AG04450 (cell line): ENCODE measurements at regions not wholly inside any gene's neighbourhood (a gene's known extent, or its start where the extent isn't known, plus 50 kb on each side); places are given as distances from the start of the nearest gene placed in this dataset.
"Not testable (repeated sequence)": the region's sequence is repeated elsewhere in the genome, so short reads cannot be mapped to it uniquely, and the experiment has no call there.

ENCODE experiments used
- CTCF ChIA-PET: fragments of 300-600, 350-600 bp; formaldehyde crosslinking; extraction: SDS; loops from one replicate; lab custom pipeline; 2022; ENCODE audit warnings: antibody characterized with exemption, inconsistent platforms; lab: Charles Lee
- POLR2A ChIA-PET: fragments of 350-600 bp; formaldehyde crosslinking; extraction: SDS; loops from one replicate; lab custom pipeline; 2021; ENCODE audit warnings: antibody characterized with exemption, inconsistent platforms; lab: Yijun Ruan, JAX
- DNase-seq: peaks from one replicate; pipeline ENCODE4 v3.0.0-alpha.2; 2011; ENCODE audit warnings: low read depth, low spot score
- H3K27ac ChIP-seq: one replicate; pipeline ENCODE4 v1.5.1; 2012; ENCODE audit warnings: low read depth, low read length, control low read depth
- H3K27me3 ChIP-seq: one replicate; pipeline ENCODE4 v1.6.0; 2012; ENCODE audit warnings: low read length; ENCODE audit not compliant: control insufficient read depth, insufficient read depth
- H3K4me3 ChIP-seq: 2 replicates; pipeline ENCODE4 v1.5.1; 2011; ENCODE audit warnings: mild to moderate bottlenecking, low read depth, low read length, control low read depth
- H3K9me3 ChIP-seq: 2 replicates; pipeline ENCODE4 v1.5.1; 2012; ENCODE audit warnings: low read length; ENCODE audit not compliant: control insufficient read depth, insufficient read depth
- TF ChIP-seq, protein P1 (sequence below): IDR thresholded peaks from 2 replicates; pipeline ENCODE4 v1.5.1; 2011; ENCODE audit warnings: low read depth, low read length, control low read depth, inconsistent platforms

DNA sequence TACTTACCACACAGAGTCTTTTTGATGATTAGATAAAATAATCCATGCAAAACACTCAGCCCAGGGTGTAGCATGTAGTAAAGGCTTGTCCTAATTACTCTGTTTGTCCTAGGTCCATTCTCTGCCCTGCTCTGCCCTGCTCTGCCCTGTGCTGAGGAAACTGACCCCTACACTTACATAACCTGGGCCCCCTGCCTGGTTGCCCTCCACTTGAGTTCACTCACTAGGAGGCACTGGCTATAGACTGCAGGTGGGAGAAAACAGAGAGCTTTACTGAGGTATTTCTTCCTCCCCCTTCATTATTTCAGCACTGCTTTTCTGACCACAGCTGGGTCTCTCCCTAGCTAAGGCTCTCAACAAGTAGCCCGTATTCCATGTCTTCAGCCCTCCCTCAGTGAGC is 70.9 kb upstream of the TBX18 start:
- ChIA-PET POLR2A (no interaction called here), CTCF (no interaction called here)
- H3K27ac ChIP-seq, result no peak overlapping the region
- no peaks in the 10 kb centered on the region for H3K9me3 ChIP-seq
- no peak overlapping the region for H3K4me3 ChIP-seq
- no peaks in the 10 kb centered on the region for H3K27me3 ChIP-seq
- no peak for DNase-seq
- TF ChIP-seq, protein P1, sequence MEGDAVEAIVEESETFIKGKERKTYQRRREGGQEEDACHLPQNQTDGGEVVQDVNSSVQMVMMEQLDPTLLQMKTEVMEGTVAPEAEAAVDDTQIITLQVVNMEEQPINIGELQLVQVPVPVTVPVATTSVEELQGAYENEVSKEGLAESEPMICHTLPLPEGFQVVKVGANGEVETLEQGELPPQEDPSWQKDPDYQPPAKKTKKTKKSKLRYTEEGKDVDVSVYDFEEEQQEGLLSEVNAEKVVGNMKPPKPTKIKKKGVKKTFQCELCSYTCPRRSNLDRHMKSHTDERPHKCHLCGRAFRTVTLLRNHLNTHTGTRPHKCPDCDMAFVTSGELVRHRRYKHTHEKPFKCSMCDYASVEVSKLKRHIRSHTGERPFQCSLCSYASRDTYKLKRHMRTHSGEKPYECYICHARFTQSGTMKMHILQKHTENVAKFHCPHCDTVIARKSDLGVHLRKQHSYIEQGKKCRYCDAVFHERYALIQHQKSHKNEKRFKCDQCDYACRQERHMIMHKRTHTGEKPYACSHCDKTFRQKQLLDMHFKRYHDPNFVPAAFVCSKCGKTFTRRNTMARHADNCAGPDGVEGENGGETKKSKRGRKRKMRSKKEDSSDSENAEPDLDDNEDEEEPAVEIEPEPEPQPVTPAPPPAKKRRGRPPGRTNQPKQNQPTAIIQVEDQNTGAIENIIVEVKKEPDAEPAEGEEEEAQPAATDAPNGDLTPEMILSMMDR, result no peak

DNA sequence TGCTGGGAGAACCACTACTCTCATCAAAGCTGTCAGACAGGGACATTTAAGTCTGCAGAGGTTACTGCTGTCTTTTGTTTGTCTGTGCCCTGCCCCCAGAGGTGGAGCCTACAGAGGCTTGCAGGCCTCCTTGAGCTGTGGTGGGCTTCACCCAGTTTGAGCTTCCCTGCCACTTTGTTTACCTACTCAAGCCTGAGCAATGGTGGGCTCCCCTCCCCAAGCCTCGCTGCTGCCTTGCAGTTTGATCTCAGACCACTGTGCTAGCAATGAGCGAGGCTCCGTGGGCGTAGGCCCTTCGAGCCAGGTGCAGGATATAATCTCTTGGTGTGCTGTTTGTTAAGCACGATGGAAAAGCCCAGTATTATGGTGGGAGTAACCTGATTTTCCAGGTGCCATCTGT is 67.5 kb upstream of the TBX18 start:
- H3K9me3 ChIP-seq, H3K4me3 ChIP-seq, POLR2A ChIA-PET, CTCF ChIA-PET, H3K27ac ChIP-seq, DNase-seq, H3K27me3 ChIP-seq: not testable (repeated sequence)

DNA sequence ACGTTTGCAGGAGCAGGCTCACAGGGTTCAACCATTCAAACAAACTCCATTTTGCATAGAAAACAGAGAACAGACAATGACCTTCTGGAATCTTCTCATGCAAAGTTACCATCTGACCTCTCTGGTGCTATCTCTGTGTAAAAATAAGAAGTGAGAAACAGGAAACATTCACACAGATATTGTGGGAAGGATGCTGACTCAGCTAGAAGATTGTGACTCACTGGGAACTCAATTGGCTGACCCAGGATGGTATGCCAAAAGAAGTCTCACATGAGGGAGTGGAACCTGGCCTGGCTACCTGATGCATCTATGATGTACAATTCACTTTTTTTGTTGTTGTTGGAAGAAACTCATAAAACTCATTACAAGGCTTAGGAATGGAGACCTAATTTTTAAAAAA is 61.1 kb upstream of the TBX18 start:
- TF ChIP-seq, protein P1, result no peak
- Histone ChIP-seq H3K27me3 (no peaks in the 10 kb centered on the region), H3K9me3 (no peaks in the 10 kb centered on the region), H3K4me3 (no peak overlapping the region), H3K27ac (no peak overlapping the region)
- ChIA-PET POLR2A (no interaction called here), CTCF (no interaction called here)
- DNase-seq, result no peak

DNA sequence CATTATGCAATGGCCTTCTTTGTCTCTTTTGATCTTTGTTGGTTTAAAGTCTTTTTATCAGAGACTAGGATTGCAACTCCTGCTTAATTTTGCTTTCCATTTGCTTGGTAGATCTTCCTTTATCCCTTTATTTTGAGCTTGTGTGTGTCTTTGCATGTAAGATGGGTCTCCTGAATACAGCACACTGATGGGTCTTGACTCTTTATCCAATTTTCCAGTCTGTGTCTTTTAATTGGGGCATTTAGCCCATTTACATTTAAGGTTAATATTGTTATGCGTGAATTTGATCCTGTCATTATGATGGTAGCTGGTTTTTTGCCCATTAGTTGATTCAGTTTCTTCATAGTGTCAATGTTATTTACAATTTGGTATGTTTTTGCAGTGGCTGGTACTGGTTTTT is 56.9 kb upstream of the TBX18 start:
- H3K27me3 ChIP-seq, DNase-seq, CTCF ChIA-PET, H3K9me3 ChIP-seq, H3K4me3 ChIP-seq, H3K27ac ChIP-seq, POLR2A ChIA-PET: not testable (repeated sequence)

DNA sequence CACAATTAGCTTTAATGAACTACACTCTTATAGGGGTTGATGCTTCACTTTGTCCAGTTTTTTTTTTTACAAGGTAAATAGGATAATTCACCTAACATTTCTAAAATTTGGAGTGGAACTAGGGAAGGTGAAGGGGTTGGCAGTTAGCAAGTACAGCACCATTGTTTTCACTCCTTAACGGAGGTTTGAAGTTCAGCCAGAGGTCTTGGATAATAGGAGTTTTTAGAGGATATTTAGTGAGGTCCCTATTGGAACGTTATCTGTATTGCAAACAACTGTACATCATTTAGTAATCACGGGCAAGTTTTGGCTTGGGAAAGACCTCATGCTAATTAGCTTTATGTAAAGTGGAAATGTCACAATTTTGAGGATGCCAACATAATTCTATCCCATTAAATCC is 52.3 kb upstream of the TBX18 start:
- Histone ChIP-seq H3K9me3 (no peaks in the 10 kb centered on the region), H3K4me3 (no peak overlapping the region), H3K27ac (no peak overlapping the region), H3K27me3 (no peaks in the 10 kb centered on the region)
- DNase-seq, result no peak
- TF ChIP-seq, protein P1, result no peak
- POLR2A ChIA-PET, result no interaction called here
- CTCF ChIA-PET, result no interaction called here

DNA sequence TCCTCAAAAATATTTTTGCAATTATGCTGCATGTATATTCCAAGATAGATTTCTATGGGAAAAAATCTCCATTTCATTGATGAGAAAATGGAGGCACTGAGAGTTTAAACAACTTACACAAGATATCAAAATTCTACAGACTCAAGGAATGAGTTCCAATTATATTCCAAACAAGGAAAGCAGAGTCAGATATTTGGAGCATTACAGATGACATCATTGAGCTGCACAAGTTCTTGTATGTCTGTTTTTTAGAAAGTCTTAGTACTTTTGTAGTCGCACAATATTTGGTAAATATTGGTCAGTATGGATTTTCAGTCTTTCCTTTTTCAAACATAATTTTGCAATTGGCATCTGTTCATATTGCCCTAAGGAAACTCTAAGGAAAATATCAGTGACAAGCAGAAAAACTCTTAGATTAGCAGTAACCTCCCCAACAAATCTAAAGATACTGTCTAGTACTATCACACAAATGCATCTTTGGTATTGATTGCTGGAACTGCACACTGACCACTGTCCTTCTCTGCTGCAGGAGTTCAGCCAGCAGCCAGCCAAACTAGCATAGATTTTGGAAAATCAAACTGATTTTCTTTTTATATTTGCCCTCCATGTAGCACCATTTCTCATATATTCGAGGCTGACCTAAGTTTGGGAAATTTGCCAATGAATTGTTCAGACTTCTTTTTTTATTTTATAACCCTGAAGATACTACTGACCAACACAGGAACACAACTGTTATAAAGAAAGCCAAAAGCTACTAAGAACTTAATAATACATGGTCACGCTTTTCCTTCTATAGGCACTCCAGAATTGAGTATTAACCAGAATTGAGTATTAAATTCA is 51.7 kb upstream of the TBX18 start:
- CTCF ChIA-PET, result no interaction called here
- no peak for DNase-seq
- TF ChIP-seq, protein P1, result no peak
- POLR2A ChIA-PET, result no interaction called here
- Histone ChIP-seq H3K4me3 (no peak overlapping the region), H3K27me3 (no peaks in the 10 kb centered on the region), H3K9me3 (no peaks in the 10 kb centered on the region), H3K27ac (no peak overlapping the region)
